Suppressor macrophage treated with lipopolysaccharide for 4 hours (primary cell): ENCODE measurements at regions not wholly inside any gene's neighbourhood (a gene's known extent, or its start where the extent isn't known, plus 50 kb on each side); places are given as distances from the start of the nearest gene placed in this dataset.
"Not testable (repeated sequence)": the region's sequence is repeated elsewhere in the genome, so short reads cannot be mapped to it uniquely, and the experiment has no call there.

ENCODE experiments used
- DNase-seq: peaks from one replicate; pipeline ENCODE4 v3.0.0-alpha.2; 2020

DNA sequence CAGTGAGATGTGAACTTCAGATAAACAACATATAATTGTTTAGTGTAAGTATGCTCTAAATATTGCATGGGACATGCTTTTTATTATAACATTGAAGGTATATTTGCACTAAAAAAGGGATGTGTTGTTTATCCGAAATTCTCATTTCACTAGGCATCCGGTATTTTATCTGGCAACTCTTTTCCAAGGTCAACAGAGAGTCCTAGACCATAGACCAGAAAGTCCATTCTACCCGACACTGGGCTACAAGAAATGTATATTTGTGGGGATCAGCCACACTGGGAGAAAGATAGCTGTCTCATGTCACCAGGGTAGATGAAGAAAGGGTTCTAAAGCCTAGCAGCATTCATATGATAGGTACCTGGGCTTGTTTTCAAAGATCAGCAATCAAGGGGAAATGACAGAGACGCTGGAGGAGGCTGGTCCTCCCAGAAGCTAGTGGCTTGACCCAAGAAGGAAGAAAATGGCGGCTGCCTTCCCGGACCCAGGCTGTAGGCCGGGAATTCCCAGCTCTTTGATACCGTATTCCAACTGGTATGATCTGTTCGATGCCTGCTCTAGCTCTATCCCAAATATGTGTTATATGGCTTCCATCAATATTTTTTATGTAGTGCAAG is 161.1 kb upstream of the IRF2BP2 start:
- no peak for DNase-seq

GRCh38 chr1:234769986-234770795 is 160.2 kb upstream of the IRF2BP2 start:
- no peak for DNase-seq

- no peak for DNase-seq
Measured at GRCh38 chr1:234769284-234769985, 159.5 kb upstream of the IRF2BP2 start.

GRCh38 chr1:234768569-234769283 is 158.7 kb upstream of the IRF2BP2 start:
- no peak for DNase-seq

GRCh38 chr1:234768171-234768568 is 158.2 kb upstream of the IRF2BP2 start:
- DNase-seq: peak; percentile 72

DNA sequence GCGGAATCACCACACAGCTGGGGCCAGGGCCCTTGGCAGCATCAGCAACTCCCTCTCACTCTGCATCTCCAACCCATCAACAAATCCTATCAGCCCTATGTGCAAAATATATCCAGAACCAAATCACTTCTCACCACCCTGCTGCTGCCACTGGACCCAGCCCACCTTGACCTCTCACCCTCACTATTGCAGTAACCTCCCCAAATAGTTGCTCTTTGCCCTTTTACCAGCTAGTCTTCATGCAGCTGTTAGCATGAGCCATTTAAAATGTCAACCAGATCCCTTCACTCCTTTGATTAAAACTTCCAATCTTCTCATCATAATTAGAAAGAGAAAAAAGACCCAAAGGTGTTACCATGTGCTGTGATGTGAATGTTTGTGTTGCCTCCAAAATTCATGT is 155.7 kb upstream of the IRF2BP2 start:
- no peak for DNase-seq

DNA sequence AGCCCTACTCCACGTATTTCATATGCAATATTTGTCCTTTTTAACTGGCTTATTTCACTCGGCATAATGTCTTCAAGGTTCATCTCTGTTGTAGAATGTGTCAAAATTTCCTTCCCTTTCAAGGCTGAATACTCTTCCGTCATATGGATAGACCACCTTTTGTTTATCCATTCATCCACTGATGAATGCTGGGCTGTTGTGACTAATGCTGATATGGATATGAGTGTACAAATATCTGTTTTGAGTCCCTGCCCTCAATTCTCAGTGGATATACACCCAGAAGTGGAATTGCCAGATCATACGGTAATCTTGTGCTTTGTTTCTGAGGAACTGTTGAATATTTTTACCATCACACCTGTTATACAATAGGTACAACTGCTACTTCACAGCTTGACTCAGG is 155.2 kb upstream of the IRF2BP2 start:
- DNase-seq: no peak

- no peak for DNase-seq
Measured at GRCh38 chr1:234763910-234764309, 153.9 kb upstream of the IRF2BP2 start.

DNA sequence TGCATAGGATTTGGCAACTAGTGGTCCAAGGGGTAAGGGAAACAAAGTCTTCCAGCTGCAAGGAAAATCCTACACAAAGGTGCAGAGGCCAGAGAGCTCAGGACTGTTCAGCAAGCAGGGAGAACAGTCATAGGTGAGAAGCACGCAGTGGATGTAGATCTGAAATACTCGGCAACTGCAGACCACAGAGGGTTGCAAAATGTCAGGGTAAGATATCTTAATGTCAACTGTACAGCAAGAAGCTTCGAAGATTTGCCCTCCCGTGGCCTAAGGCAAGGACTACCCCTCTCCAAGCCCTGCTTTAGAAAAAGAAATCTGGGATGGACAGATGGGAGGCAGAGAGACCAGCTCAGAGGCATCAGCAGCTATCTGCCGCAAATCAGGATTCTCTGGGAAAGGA is 153.4 kb upstream of the IRF2BP2 start:
- DNase-seq: no peak

GRCh38 chr1:234762127-234762526 is 152.1 kb upstream of the IRF2BP2 start:
- not testable (repeated sequence) for DNase-seq

DNA sequence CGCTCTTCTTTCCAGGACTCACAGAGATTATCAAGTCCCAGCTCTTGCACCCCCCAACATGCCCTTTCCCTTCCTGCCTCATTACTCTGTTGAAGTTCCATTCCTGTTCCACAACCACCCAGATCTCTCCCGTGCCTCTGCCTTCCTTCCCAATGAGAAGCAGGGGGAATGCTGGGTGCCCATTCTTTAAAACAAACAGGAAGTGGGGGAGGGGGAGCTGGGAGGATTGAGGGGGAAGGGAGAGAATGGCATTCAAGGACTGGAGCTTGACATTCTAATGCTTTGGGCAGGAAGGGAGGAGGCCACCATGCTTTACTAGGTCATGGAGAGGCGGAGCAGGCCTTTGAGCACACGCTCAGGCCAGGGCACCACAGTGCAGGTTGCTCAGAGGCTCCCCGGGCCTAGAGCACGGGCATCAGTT is 150.3 kb upstream of the IRF2BP2 start:
- DNase-seq: no peak

GRCh38 chr1:234759888-234760287 is 149.9 kb upstream of the IRF2BP2 start:
- DNase-seq: no peak

DNA sequence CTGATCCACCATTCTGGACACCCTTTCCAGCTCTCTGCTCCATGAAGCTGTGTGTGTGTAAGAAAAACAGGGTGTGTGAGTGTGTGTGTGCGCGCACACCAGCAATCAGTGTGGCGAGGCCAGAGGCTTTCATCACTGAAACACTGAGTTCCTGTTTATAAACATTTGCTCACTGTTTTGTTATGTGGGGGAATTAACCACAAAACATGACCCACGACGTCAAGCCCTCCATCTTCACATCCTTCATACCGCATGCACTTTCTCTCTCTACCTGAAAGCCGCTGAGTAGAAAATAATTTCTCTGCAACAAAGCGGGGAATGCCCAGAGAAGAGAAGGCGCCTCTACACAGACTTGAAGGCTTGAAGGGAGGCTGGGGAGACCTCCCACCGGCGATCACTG is 148.9 kb upstream of the IRF2BP2 start:
- DNase-seq: no peak

DNA sequence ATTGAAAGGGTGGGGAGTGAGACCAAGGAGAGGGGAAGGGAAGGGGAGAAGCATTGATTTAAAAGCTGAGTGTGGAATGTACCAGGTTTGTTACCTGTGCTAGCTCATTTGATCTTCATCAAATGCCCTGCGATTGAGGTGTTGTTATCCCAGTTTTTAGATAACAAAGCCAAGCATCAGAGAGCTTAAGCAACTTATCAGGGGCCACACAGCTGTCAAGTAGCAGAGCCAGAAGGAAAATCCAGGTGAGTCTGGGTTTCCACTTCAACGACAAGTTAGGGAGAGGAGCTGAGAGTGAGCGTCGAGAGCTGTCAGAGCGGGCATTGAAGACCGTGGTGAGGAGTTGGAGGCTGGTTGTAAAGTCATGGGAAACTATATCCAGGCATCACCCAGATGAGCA is 146.9 kb upstream of the IRF2BP2 start:
- no peak for DNase-seq

DNA sequence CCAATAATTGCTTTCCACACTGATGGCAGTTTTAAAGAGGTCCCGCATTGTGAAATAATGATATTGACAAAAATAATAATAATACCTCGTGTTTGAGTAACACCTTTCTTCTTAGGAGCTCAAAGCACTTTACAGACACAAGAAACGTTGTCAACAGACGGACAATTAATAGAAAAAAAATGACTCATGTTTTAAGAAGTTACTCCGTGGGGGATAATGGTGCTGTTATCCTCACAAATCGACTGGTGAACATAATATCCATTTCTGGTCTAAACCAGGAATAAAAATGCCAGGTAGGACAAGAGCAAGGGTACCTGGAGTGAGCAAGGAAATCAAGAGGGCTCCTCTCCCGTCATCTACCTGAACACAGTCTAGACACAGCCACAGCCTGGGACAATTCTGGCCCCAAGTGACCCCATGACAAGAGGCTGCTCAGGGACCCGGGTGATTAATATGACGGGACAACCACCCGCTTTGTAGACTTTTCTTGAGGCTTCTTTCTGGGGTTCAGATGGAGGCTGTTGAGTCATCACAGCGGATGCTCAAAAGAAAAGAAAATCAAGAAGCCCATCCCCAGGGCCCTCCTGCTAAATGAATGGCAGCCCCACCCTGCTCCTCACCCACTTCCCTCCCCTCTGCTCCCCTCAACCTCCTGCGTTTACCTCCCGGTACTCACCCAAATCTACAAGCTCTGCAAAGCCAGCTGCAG is 146.2 kb upstream of the IRF2BP2 start:
- DNase-seq: no peak

- peak; percentile 83 for DNase-seq
Measured at GRCh38 chr1:234755449-234755863, 145.5 kb upstream of the IRF2BP2 start.

- no peak for DNase-seq
Measured at GRCh38 chr1:234753979-234754378, 144.0 kb upstream of the IRF2BP2 start.

DNA sequence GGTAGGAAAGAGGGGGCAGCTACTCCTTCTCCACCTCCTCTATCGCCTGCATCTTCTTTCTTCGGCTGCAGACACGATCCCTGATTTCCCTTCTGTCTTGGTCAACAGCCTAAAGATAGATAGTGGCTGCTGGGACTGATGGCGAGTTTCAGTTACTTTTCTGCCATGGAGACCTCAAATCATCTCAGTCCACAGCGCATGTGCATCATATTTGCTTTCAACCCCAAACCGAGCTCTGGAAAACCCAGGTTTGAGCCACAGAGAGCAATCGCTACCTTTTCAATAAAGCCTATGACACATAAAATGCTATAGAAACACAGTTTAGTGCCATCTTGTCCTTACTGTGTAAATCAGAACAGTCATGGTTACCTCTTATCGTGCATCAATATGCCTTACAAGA is 142.9 kb upstream of the IRF2BP2 start:
- DNase-seq: no peak

DNA sequence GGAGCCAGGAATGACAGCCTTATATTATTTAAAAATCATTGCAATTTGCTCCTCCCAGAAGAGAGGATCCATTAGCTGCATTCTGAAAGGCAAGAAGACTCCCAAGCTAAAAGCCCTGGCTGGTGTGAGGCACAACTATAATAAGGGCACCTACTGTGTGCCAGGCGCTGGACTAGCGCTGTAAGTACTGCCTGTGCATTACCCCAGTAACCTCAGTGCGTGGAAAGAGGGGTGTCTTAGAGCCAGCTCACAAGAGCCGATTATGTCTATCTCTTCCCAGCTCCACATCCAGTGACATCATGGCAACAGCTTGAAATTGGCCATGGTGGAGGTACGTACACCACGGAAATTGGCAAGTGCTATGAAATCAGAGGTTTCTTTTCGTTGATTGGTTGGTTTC is 141.7 kb upstream of the IRF2BP2 start:
- DNase-seq: no peak

DNA sequence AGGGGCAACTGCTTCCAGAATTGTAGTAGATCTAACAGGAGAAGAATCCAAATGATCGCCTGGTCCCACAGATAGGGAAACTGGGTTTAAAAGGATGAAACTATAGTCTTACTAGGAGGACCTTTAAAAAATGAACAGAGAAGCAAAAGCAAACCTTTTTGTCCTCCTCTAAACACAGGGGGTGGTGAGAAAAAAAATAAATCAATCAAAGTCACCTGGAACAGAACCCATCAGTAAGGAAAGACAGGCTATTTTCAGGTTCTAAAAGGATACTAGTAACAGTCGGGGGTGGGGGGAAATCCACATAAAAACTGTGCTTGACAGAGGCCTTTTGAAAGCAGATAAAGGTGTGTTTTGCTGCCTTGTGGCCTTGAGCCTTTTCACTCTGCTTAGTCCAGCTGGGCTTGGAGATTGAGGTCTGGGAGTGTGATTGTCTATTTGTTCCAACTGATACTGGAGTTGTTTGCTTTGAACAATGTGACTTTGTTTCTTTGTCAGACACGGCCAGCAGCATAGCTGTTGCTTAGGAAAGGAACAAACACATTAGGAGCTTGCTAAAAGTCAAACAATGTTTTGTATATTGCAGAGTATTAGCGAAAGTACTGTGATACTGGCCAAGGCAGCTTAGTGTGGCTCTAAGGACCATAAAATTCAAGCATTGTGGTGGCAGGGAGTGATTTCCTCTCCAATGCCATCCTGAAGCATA is 141.1 kb upstream of the IRF2BP2 start:
- no peak for DNase-seq

GRCh38 chr1:234748713-234749112 is 138.7 kb upstream of the IRF2BP2 start:
- no peak for DNase-seq

GRCh38 chr1:234748066-234748465 is 138.1 kb upstream of the IRF2BP2 start:
- peak; percentile 50 for DNase-seq
